SK-N-SH treated with all-trans-retinoic acid at 6 μM for 48 hours (cell line): ENCODE measurements at regions not wholly inside any gene's neighbourhood (a gene's known extent, or its start where the extent isn't known, plus 50 kb on each side); places are given as distances from the start of the nearest gene placed in this dataset.
A peak's percentile ranks its signal among the peaks of the same experiment; 100 is the strongest.

Source experiments
- ATAC-seq: fragments of 200-7000 bp; cut with Tn5 transposase; 3 replicates; pipeline ENCODE4 v1.9.1; 2020; ENCODE audit warnings: mild to moderate bottlenecking, moderate library complexity
- ARNTL ChIP-seq: fragments of 450-650 bp; formaldehyde crosslinking; IDR thresholded peaks from 2 replicates; pipeline ENCODE4 v1.5.0; 2020; ENCODE audit warnings: low read depth, mild to moderate bottlenecking, moderate library complexity, borderline replicate concordance
- ESRRG ChIP-seq: fragments of 250-450 bp; sonication (Bioruptor Pico); IDR thresholded peaks from 2 replicates; pipeline ENCODE4 v1.6.1; 2021; ENCODE audit warnings: mild to moderate bottlenecking
- GLIS3 ChIP-seq: fragments of 250-450 bp; sonication (Bioruptor Pico); IDR thresholded peaks from 2 replicates; pipeline ENCODE4 v1.5.0; 2020; ENCODE audit warnings: mild to moderate bottlenecking, moderate library complexity
- PPARA ChIP-seq: fragments of 250-450 bp; sonication (Bioruptor Pico); IDR thresholded peaks from 2 replicates; pipeline ENCODE4 v1.5.0; 2020; ENCODE audit warnings: mild to moderate bottlenecking, borderline replicate concordance
- RARB ChIP-seq: fragments of 250-450 bp; sonication (Bioruptor Pico); IDR thresholded peaks from 2 replicates; pipeline ENCODE4 v1.8.0; 2021; ENCODE audit warnings: mild to moderate bottlenecking, moderate library complexity
- SNAI2 ChIP-seq: fragments of 250-450 bp; sonication (Bioruptor Pico); IDR thresholded peaks from 2 replicates; pipeline ENCODE4 v1.5.0; 2020; ENCODE audit warnings: mild to moderate bottlenecking, moderate library complexity
- TCF4 ChIP-seq: fragments of 250-450 bp; sonication (Bioruptor Pico); IDR thresholded peaks from 2 replicates; pipeline ENCODE4 v1.8.0; 2021; ENCODE audit warnings: mild to moderate bottlenecking, moderate library complexity, borderline replicate concordance
- TOX ChIP-seq: fragments of 250-450 bp; sonication (Bioruptor Pico); IDR thresholded peaks from 2 replicates; pipeline ENCODE4 v1.8.0; 2021; ENCODE audit warnings: mild to moderate bottlenecking, moderate library complexity, borderline replicate concordance
- ZC3H10 ChIP-seq: fragments of 250-450 bp; sonication (Bioruptor Pico); IDR thresholded peaks from 2 replicates; pipeline ENCODE4 v1.5.1; 2021; ENCODE audit warnings: mild to moderate bottlenecking, moderate library complexity
- ZFP30 ChIP-seq: fragments of 450-650 bp; formaldehyde crosslinking; IDR thresholded peaks from 2 replicates; pipeline ENCODE4 v1.5.0; 2022; ENCODE audit warnings: mild to moderate bottlenecking, moderate library complexity
- ZNF565 ChIP-seq: fragments of 450-650 bp; formaldehyde crosslinking; conservative IDR thresholded peaks from 2 replicates; pipeline ENCODE4 v1.5.0; 2020; ENCODE audit warnings: low read depth, mild to moderate bottlenecking, moderate library complexity
- ZNF70 ChIP-seq: fragments of 450-650 bp; formaldehyde crosslinking; IDR thresholded peaks from 2 replicates; pipeline ENCODE4 v1.5.0; 2020; ENCODE audit warnings: mild to moderate bottlenecking, moderate library complexity
- ZNF8 ChIP-seq: fragments of 450-650 bp; formaldehyde crosslinking; IDR thresholded peaks from 2 replicates; pipeline ENCODE4 v1.5.0; 2020; ENCODE audit warnings: mild to moderate bottlenecking, moderate library complexity
- TF ChIP-seq, protein P1 (sequence below): fragments of 250-450 bp; sonication (Bioruptor Pico); IDR thresholded peaks from 2 replicates; pipeline ENCODE4 v1.5.1; 2020; ENCODE audit warnings: low read depth, mild to moderate bottlenecking, moderate library complexity
- TF ChIP-seq, protein P2 (sequence below): fragments of 250-450 bp; sonication (Bioruptor Pico); IDR thresholded peaks from 2 replicates; pipeline ENCODE4 v1.5.1; 2021; ENCODE audit warnings: mild to moderate bottlenecking, moderate library complexity
- TF ChIP-seq, protein P3 (sequence below): fragments of 250-450 bp; sonication (Bioruptor Pico); IDR thresholded peaks from 2 replicates; pipeline ENCODE4 v1.8.0; 2021; ENCODE audit warnings: low read depth, mild to moderate bottlenecking, moderate library complexity, borderline replicate concordance
- TF ChIP-seq, protein P4 (sequence below): fragments of 250-450 bp; sonication (Bioruptor Pico); IDR thresholded peaks from 2 replicates; pipeline ENCODE4 v1.5.0; 2020; ENCODE audit warnings: mild to moderate bottlenecking, moderate library complexity
- TF ChIP-seq, protein P5 (sequence below): fragments of 250-450 bp; sonication (Bioruptor Pico); IDR thresholded peaks from 2 replicates; pipeline ENCODE4 v1.8.0; 2020; ENCODE audit warnings: mild to moderate bottlenecking, moderate library complexity, borderline replicate concordance

DNA sequence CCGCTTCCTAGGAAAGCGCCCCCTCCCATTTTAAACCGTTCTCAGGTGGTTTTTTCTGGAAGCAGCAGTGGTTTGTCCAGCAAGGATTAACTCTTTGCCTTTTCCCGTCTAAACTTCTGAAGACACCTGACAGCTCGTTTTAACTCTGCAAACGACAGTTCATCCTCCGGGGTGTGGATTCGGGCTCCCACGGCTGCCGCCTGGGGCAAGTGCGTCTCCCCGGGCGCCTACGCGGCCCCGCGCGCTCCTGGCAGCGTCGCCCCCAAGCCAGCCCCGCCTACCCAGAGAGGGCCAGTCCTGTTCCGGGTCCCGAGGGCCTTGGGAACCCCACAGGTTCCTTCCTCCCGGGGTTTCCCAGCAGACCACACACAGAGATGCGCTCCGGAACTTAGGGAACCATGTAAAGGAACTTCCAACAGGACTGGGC, 54.4 kb downstream of the PRR18 start:
- ATAC-seq: no peak
- TF ChIP-seq, protein P1, sequence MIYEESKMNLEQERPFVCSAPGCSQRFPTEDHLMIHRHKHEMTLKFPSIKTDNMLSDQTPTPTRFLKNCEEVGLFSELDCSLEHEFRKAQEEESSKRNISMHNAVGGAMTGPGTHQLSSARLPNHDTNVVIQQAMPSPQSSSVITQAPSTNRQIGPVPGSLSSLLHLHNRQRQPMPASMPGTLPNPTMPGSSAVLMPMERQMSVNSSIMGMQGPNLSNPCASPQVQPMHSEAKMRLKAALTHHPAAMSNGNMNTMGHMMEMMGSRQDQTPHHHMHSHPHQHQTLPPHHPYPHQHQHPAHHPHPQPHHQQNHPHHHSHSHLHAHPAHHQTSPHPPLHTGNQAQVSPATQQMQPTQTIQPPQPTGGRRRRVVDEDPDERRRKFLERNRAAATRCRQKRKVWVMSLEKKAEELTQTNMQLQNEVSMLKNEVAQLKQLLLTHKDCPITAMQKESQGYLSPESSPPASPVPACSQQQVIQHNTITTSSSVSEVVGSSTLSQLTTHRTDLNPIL: no peak
- TF ChIP-seq PPARA (CRISPR knock-in tag): no peak
- TF ChIP-seq, protein P2, sequence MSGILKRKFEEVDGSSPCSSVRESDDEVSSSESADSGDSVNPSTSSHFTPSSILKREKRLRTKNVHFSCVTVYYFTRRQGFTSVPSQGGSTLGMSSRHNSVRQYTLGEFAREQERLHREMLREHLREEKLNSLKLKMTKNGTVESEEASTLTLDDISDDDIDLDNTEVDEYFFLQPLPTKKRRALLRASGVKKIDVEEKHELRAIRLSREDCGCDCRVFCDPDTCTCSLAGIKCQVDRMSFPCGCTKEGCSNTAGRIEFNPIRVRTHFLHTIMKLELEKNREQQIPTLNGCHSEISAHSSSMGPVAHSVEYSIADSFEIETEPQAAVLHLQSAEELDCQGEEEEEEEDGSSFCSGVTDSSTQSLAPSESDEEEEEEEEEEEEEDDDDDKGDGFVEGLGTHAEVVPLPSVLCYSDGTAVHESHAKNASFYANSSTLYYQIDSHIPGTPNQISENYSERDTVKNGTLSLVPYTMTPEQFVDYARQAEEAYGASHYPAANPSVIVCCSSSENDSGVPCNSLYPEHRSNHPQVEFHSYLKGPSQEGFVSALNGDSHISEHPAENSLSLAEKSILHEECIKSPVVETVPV (CRISPR knock-in tag): no peak
- no peak for TF ChIP-seq SNAI2 (CRISPR knock-in tag)
- TF ChIP-seq, protein P3, sequence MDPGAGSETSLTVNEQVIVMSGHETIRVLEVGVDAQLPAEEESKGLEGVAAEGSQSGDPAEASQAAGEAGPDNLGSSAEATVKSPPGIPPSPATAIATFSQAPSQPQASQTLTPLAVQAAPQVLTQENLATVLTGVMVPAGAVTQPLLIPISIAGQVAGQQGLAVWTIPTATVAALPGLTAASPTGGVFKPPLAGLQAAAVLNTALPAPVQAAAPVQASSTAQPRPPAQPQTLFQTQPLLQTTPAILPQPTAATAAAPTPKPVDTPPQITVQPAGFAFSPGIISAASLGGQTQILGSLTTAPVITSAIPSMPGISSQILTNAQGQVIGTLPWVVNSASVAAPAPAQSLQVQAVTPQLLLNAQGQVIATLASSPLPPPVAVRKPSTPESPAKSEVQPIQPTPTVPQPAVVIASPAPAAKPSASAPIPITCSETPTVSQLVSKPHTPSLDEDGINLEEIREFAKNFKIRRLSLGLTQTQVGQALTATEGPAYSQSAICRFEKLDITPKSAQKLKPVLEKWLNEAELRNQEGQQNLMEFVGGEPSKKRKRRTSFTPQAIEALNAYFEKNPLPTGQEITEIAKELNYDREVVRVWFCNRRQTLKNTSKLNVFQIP (CRISPR knock-in tag): no peak
- TF ChIP-seq, protein P4, sequence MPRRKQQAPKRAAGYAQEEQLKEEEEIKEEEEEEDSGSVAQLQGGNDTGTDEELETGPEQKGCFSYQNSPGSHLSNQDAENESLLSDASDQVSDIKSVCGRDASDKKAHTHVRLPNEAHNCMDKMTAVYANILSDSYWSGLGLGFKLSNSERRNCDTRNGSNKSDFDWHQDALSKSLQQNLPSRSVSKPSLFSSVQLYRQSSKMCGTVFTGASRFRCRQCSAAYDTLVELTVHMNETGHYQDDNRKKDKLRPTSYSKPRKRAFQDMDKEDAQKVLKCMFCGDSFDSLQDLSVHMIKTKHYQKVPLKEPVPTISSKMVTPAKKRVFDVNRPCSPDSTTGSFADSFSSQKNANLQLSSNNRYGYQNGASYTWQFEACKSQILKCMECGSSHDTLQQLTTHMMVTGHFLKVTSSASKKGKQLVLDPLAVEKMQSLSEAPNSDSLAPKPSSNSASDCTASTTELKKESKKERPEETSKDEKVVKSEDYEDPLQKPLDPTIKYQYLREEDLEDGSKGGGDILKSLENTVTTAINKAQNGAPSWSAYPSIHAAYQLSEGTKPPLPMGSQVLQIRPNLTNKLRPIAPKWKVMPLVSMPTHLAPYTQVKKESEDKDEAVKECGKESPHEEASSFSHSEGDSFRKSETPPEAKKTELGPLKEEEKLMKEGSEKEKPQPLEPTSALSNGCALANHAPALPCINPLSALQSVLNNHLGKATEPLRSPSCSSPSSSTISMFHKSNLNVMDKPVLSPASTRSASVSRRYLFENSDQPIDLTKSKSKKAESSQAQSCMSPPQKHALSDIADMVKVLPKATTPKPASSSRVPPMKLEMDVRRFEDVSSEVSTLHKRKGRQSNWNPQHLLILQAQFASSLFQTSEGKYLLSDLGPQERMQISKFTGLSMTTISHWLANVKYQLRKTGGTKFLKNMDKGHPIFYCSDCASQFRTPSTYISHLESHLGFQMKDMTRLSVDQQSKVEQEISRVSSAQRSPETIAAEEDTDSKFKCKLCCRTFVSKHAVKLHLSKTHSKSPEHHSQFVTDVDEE (CRISPR knock-in tag): no peak
- no peak for TF ChIP-seq ZNF565 (CRISPR knock-in tag)
- no peak for TF ChIP-seq ESRRG (CRISPR knock-in tag)
- TF ChIP-seq, protein P5, sequence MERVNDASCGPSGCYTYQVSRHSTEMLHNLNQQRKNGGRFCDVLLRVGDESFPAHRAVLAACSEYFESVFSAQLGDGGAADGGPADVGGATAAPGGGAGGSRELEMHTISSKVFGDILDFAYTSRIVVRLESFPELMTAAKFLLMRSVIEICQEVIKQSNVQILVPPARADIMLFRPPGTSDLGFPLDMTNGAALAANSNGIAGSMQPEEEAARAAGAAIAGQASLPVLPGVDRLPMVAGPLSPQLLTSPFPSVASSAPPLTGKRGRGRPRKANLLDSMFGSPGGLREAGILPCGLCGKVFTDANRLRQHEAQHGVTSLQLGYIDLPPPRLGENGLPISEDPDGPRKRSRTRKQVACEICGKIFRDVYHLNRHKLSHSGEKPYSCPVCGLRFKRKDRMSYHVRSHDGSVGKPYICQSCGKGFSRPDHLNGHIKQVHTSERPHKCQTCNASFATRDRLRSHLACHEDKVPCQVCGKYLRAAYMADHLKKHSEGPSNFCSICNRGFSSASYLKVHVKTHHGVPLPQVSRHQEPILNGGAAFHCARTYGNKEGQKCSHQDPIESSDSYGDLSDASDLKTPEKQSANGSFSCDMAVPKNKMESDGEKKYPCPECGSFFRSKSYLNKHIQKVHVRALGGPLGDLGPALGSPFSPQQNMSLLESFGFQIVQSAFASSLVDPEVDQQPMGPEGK (CRISPR knock-in tag): no peak
- TF ChIP-seq ZFP30 (CRISPR knock-in tag): no peak

DNA sequence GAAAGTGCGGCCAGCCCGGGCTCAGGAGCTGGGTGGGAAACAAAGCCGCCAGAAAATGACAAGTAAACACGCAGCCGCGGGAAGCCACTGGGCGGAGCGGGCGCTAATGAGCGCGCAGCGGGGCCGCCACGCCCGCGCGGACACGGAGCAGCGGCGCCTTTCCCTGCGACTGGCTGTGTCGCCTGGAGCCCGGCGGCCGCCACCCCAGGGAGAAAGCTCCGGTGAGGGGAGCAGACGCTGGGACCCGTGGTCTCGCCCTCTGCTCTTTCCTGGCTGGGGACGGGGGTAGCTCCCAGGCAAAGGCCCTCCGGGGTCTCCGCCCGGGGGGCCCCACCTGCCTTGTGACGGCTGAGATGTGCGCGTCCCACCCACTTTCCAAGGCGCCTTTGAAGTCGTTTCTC, 54.9 kb downstream of the PRR18 start:
- ATAC-seq: peak; percentile 32; the same call in 1 of the 3 replicates
- TF ChIP-seq ZC3H10 (CRISPR knock-in tag) (no peak), TOX (CRISPR knock-in tag) (no peak), ZNF565 (CRISPR knock-in tag) (no peak), ZNF70 (CRISPR knock-in tag) (no peak), ARNTL (CRISPR knock-in tag) (no peak), GLIS3 (CRISPR knock-in tag) (no peak)
- TF ChIP-seq, protein P3 (CRISPR knock-in tag): no peak

DNA sequence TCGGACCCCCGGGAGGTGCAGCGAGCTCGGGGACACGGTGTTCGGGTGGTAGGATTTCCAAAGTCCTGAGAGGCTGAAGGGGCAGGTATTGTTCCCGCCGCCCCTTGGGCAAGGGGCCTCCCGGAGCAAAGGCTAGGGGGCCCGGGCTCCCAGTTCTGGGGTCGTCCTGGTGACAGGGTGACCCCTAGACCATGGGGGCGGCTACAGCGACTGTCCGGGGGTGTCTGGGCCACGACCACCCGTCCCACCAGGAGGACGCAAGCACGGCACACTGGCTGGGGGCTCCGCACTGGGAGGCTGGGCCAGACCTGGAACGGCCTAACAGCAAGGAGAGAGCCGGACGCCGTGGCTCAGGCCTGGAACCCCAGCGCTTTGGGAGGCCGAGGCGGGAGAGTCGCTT, 55.6 kb downstream of the PRR18 start:
- no peak for ATAC-seq
- TF ChIP-seq, protein P1: no peak
- TF ChIP-seq ZNF8 (CRISPR knock-in tag) (no peak), ARNTL (CRISPR knock-in tag) (no peak), ZNF565 (CRISPR knock-in tag) (no peak), TOX (CRISPR knock-in tag) (no peak), RARB (CRISPR knock-in tag) (no peak), ESRRG (CRISPR knock-in tag) (no peak), TCF4 (no peak)
- TF ChIP-seq, protein P5 (CRISPR knock-in tag): no peak
- TF ChIP-seq, protein P2 (CRISPR knock-in tag): no peak
